GM21360 (cell line): ENCODE measurements at regions not wholly inside any gene's neighbourhood (a gene's known extent, or its start where the extent isn't known, plus 50 kb on each side); places are given as distances from the start of the nearest gene placed in this dataset.
"Not testable (repeated sequence)": the region's sequence is repeated elsewhere in the genome, so short reads cannot be mapped to it uniquely, and the experiment has no call there.

Experiments used
- ATAC-seq: cut with Tn5 transposase; IDR thresholded peaks from one replicate; pipeline ENCODE4 v1.9.1; 2021; ENCODE audit warnings: mild to moderate bottlenecking, moderate library complexity; ENCODE audit not compliant: unreplicated experiment

DNA sequence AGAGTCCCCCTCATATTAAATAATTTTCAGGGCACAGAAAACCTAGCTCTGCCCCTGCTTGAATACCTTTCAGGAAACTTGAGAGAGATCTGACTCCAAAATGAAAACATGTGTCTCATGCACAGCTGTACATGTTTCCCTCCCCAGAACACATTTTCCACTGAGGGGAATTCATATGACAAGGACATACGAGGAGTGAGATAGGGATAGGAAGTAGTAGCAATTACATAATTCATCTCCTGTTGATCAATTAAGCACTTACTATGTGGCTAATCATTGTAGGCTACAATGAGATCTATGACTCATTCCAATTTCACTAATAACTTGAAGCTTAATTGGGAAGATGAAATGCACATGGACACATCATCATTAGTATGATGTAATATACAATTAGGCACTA is 302.1 kb downstream of the PCDH11X start:
- not testable (repeated sequence) for ATAC-seq

DNA sequence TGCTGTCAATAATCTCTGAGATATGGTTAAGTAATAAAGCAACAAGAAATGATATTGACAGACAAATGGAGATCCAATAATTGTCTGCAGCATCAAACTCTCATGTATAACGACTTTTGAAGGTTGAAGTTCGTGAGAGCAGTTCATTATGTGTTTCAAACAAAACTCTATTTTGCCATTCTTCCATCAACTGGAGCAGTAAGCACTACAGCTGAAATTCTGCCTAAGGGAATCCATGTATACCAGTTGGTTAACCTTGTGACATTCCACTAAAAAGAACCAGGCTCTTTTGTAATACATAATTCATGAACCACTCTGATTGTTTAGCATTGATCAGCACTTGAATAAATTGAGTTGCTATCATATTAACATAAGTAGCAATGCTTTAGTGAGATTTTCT is 311.6 kb downstream of the PCDH11X start:
- ATAC-seq = not testable (repeated sequence)

- not testable (repeated sequence) for ATAC-seq
Observed at GRCh38 chrX:92098136-92098535, 319.0 kb downstream of the PCDH11X start.

- ATAC-seq = not testable (repeated sequence)
Observed at GRCh38 chrX:92100095-92100494, 320.9 kb downstream of the PCDH11X start.

GRCh38 chrX:92105693-92106092 is 326.5 kb downstream of the PCDH11X start:
- ATAC-seq = not testable (repeated sequence)

DNA sequence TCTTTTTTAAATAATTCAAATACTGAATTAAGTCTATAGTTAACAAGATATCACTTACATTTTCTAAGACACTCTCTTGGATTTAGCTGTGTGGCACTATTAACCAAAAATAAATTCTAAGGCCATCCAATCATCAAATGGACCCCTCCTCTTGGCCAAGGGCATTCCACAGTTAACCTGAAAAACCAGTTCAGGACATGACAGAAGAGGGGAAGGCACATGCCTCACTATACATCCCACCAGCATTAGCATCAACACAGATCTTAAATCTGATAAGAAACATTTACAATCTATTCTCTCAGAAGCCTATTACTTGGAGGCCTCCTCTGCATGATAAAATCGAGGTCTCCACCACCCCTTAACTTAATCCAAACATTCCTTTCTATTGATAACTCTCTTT is 327.5 kb downstream of the PCDH11X start:
- ATAC-seq = not testable (repeated sequence)

DNA sequence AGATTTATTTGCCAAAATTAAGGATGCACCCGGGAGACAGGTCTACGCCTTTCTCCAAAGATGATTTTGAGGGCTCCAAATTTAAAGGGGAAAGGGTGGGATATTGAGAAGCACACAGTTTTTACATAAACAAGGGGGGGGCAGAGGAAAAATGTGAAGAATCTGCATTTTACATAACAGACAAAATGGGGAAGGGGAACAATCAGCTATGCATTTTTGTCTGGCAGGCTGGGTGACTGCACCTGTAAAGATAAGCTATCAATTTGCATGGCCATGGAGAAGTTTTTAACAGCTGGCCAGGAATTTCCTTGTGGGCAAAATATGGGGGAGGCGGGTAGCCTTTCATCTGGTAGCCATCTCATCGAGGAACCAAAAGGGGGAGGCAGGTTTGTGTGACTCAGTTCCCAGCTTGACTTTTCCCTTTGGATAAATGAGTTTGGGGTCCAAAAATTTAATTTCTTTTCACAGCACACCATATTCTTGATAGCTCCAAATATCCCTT is 331.3 kb downstream of the PCDH11X start:
- ATAC-seq = not testable (repeated sequence)

DNA sequence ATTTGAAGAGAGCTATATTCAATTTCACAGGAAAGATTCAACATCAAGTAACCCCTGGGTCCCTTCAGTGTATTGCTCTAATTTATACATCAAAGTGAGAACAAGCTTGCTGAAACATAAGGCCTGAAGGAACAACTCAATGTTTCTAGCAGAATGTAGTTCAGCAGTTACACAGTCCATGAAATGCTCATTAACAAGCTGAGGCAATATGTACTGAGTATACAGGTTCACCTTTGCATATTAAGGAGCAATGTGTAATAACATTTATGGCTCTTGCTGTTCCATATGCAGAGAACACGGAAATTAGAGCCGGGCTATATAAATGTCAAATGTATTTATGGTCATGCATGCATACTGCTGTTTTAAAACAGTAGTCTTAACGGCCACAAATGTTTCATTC is 338.5 kb downstream of the PCDH11X start:
- ATAC-seq = not testable (repeated sequence)

DNA sequence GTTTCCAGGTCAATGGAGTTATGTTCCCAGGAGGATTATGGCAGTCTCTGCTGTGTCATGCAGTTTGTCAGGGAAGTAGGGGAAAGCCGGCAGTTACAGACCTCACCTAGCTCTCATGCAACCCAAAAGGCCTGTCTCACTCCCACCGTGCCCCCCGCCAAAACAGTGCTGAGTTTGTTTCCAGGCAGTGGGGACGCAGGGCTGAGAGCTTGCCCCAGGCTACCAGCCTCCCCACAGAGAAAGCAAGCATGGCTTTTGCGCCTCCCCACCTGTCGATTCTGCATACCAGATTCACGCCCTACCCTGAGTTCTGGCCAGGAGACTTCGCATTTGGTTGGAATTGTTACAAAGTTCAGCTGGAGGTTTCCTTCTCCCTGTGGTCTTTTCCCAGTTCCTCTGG is 383.9 kb downstream of the PCDH11X start:
- ATAC-seq = not testable (repeated sequence)

- ATAC-seq = no peak
Observed at GRCh38 chrX:92209936-92210335, 430.8 kb downstream of the PCDH11X start.

DNA sequence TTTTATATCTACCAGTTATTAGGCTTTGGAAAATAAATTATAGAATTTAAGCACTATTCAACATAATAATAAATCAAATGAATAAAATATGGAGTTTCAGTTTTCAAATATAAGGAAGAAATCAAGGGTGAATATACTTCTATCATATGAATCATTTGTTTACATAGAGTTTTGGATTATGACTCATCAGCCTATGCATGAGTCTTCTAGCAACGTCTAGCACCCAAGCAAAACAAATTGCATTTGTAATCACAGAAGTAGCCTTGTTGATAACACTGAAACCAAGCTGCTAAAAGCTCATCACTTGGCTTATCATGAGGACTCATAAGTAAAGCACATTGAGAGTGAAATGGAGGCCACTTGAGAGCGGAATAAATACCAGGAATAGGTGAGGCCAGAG is 434.6 kb downstream of the PCDH11X start:
- ATAC-seq = no peak

DNA sequence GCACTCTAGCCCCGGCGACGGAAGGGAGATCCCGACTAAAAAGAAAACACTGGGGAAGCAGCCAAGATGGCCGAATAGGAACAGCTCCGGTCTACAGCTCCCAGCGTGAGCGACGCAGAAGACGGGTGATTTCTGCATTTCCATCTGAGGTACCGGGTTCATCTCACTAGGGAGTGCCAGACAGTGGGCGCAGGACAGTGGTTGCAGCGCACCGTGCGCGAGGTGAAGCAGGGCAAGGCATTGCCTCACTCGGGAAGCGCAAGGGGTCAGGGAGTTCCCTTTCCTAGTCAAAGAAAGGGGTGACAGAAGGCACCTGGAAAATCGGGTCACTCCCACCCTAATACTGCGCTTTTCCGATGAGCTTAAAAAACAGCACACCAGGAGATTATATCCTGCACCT is 435.8 kb downstream of the PCDH11X start:
- not testable (repeated sequence) for ATAC-seq

DNA sequence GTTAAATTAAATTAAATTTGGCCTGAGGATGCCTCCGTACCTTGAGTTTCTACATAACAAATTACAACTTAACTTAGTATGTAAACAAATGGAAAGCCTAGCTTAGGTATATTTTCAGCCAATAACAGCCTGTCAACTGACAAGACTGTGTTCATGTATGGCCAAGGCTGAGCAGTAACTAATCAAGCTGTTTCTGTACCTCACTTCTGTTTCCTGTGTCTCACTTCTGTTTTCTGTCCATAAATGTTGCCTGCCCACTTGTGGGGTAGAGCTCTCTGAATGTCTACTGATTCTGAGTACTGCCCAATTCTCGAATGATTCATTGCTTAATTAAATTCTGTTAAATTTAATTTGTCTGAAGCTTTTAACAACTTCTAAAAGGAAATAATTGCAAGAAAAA is 445.2 kb downstream of the PCDH11X start:
- ATAC-seq = no peak

DNA sequence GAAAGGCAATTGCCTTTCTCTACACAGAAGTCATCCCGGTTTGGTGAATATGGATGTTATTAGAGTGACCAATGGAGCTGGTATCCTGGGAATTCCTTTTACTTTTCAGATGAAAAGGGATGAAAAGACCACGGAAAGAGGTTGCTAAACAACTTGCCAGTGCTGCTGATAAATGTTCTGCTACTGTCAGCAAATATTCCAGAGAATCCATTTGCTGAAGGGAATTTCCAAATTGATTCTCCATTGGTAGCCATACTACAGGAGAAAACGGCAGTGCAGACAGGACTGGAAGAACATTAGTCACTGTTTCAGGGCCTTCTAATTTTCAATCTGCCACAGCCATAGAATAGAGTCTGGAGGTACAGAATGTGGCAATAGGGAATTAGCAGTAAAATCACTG is 451.5 kb downstream of the PCDH11X start:
- no peak for ATAC-seq

- no peak for ATAC-seq
Observed at GRCh38 chrX:92231391-92231790, 452.2 kb downstream of the PCDH11X start.

- peak; percentile 64 for ATAC-seq
Observed at GRCh38 chrX:92232182-92232581, 453.0 kb downstream of the PCDH11X start.

GRCh38 chrX:92241249-92241648 is 462.1 kb downstream of the PCDH11X start:
- ATAC-seq = no peak

DNA sequence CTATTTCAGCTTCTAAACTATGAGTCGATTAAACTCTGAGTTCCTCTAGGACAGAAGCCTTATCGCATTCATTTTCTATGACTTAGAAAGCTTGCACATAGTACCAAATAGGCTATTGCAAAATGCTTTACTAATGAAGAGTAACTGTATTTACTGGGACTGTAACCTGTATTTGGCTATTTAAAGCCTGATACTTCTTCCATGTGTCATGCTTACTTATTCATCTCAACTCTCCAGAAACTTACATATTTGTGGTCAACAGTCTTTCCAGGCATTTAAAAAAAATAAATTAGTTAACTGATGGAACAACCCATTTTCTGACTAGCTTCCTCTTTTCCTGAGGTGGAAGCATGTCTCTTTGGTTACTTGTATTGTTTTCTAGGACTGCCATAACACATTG is 467.9 kb downstream of the PCDH11X start:
- no peak for ATAC-seq

GRCh38 chrX:92249125-92249524 is 469.9 kb downstream of the PCDH11X start:
- ATAC-seq = no peak

GRCh38 chrX:92260102-92260501 is 480.9 kb downstream of the PCDH11X start:
- ATAC-seq = no peak

DNA sequence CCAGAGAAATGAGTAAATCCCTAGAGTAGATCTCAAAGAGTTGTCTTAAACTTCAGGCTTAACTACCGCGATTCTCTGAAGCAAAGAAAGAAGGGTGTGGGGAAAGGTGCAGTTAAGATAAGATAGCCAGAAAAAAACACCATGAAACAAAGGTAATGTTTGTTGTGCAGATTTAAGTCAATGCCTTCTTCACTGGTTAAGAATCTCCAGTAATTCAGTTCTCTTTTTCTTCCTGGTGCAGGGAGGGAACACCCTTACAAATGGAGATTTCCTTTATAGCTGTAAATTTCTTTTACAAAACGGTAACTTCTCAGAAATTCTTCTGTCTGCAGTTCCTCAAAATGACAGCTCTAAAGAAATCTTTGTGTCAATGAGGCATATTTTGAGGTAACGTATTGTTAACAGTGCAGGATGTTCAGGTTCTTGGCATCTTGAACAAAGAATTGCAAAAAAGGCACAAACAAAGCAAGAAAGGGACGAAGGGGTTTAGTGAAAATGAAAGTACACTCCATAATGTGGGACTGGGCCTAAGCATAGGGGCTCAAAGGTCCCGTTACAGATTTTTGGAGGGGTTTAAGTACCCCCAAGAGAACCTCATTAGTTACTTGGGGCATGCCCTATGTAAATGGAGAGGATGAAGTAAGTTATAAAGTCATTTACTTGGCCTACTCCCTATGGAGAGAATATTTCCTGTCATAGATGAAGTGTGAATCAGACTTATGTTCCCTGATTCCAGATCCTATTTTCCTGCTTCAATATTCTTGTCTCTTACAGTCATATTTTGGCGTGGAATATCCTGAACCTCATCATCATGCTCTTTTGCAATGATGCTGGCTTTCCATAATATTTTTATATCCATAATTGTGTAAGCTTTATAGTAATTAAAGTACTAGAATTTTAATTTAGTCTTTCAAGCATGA is 492.0 kb downstream of the PCDH11X start:
- ATAC-seq = no peak

GRCh38 chrX:92278556-92278955 is 499.4 kb downstream of the PCDH11X start:
- not testable (repeated sequence) for ATAC-seq
